GM21825 (cell line): ENCODE measurements at regions not wholly inside any gene's neighbourhood (a gene's known extent, or its start where the extent isn't known, plus 50 kb on each side); places are given as distances from the start of the nearest gene placed in this dataset.
"Not testable (repeated sequence)": the region's sequence is repeated elsewhere in the genome, so short reads cannot be mapped to it uniquely, and the experiment has no call there.

Source experiments
- ATAC-seq: cut with Tn5 transposase; IDR thresholded peaks from one replicate; pipeline ENCODE4 v1.9.1; 2021; ENCODE audit warnings: mild to moderate bottlenecking, moderate library complexity; ENCODE audit not compliant: unreplicated experiment

DNA sequence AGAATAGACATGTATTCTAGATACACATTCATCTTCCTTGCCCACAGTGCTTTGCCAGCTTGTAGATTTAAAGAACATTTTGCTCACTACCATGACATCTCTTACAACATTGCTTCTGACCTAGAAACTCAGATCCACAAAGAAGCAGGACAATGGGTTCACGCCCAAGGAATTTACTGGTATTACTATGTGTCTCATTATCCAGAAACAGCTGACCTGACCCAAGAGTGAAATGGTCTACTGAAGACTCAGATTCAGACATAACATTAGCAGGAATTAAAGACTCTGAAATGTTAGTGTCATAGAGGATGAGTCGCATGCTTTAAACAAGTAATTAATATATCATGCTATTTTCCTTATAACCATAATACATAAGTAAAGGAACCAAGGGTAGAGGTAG lies 731.4 kb downstream of the GALC start:
- no peak for ATAC-seq

DNA sequence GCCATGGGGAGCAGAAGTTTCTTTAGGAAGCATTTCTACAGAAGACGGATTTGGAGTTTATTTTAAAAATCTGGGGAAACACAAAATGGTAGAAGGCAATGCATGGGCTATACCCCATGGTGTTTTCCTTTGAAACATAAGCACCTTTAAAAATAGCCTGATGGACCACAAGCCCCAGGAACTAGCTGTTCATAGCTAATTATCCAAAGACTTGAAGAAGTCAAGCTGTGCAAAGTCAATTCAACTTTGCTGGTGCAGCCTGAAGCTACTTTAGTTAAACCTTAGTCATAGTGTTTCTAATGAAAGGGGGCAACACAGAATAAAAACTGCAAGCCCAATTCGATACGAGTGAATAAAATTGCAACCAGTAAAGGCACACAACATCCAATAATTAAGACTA lies 732.5 kb downstream of the GALC start:
- ATAC-seq: no peak

DNA sequence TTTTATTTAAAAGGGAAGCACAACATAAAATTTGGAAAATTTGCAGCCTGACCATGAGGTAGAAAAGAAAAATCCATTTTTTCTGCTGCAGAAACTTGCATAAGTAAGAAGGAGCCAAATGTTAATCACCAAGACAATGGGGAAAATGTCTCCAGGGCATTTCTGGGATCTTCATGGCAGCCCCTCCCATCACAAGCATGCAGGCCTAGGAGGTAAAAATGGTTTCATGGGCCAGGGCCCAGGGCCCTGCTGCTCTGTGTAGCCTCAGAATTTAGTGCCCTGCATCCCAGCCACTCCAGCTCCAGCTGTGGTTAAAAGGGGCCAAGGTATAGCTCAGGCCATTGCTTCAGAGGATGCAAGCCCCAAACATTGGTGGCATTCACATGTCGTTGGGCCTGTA lies 735.6 kb downstream of the GALC start:
- ATAC-seq: no peak

DNA sequence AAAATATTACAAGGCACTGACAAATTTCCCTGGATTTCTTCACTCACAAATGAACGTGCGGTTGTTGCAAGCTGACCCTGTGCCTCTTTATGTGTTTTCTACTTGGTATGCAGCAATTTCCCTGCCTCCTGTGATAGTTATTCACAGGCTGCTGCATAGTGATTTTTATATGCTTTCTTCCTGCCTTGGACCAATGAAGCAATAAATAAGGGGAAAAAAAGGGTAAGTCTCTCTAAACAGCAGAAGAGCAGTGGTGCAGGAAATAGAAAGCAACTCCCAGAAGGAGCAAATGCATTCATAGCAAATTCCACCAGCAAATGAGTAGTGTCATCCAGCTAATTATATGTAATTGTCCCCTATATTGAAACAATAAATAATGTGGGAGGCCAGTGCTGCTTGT lies 737.9 kb downstream of the GALC start:
- ATAC-seq: no peak

DNA sequence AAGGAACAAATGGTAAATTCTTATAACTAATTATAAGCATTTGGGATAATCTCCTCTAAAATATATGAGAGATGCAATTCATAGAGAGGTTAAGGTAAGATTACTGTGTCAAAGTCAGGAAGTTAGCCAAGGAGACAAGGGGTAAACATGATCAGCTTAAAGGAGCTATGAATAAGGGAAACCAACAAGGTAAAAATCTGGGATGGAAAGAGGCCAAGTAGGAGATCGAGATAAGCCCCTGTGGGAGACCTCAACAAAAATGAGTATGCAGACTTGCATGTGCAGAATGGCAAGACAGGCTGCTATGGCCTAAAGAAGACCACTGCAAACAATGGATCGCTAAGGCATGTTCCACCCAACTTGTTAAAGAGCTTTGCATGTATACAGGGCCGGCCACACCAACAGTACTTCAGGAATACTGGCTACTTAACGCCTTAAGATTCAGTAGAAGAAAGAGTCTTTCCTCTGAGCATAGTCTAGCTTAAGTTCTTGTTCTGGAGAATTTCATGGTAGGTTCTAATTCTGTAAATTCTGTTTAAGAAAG lies 738.6 kb downstream of the GALC start:
- no peak for ATAC-seq

DNA sequence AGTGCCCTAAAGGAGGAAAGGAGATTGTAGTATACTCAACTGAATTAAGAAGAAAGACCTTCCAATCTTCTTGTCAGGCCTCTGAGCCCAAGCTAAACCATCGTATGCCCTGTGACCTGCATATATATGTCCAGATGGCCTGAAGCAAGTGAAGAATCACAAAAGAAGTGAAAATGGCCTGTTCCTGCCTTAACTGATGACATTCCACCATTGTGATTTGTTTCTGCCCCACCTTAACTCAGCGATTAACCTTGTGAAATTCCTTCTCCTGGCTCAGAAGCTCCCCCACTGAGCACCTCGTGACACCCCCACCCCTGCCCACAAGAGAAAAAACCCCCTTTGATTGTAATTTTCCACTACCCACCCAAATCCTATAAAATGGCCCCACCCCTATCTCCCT lies 739.2 kb downstream of the GALC start:
- not testable (repeated sequence) for ATAC-seq

DNA sequence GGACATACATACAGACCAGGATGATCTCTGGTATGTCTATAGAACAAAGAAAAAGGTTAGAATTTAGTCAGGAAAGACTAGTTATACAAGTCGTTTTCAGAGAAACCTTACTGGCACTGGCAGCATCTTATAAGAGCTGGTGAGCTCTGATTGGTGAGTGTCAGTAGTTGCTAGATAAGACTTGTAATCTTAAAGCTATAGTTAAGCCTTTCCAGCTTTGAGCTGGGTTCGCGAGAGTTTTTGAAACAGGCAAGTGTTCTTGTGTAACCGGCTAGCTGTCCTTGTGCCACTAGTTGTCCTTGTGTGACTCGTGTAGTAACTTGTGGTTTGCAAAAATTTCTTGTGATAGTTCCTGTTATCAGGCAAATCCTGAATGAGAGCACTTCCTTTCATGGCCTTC lies 740.9 kb downstream of the GALC start:
- no peak for ATAC-seq

DNA sequence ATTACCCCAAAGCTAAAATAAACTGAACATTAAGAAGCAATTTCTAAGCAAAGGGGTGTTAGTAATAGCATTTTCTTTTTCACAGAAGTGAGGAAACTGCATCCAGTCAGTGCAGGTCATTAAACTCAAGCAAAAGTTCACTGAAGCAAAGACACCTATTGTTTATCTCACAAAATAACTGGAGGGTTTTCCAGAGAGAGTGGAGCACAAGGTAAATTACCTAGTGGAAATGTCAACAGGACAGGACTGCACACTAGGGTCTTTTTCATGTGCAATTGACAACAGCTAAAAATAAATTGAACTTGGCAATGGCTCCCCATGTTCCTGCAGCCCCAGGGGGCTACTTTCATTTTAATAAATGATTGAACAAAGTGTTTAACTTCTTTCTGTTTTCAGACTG lies 742.0 kb downstream of the GALC start:
- no peak for ATAC-seq

DNA sequence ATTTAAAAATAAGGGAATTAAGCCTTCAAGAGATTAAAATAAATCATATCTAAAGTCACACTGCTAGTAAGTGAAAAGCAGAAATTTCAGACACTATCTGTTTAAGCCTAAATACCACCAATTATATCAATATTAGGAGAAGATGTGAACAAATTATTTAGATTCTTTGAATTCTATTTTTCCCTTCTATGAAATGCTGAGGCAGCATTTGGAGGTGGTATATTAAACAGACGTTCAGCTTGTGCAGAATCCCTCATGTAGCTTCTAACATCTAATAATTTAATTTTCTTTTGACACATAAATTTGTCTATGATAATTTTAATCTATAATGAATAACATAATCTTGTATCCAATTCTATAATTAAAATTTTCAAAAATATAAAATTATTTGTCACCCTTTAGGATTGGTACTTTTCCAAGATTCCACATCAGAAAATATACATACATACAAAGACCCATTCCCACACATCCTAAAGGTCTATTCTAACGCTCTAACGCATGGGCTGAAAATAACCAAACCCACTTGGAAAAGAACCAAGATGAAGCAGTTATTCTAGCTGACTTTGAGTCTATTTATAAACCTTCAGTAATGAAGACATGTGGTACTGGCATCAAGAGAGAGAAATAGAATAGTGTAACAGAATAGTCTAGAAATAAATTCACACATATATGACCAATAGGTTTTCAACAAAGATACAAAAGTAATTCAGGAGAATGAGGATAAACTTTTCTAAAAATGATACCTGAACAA lies 751.8 kb downstream of the GALC start:
- no peak for ATAC-seq

DNA sequence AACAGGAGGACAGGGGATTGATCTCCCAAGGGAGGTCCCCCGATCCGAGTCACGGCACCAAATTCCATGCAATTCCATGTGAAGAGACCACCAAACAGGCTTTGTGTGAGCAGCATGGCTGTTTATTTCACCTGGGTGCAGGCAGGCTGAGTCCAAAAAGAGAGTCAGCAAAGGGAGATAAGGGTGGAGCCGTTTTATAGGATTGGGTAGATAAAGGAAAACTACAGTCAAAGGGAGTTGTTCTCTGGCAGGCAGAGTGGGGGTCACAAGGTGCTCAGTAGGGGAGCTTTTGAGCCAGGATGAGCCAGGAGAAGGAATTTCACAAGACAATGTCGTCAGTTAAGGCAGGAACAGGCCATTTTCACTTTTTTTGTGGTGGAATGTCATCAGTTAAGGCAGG lies 752.7 kb downstream of the GALC start:
- ATAC-seq: not testable (repeated sequence)

DNA sequence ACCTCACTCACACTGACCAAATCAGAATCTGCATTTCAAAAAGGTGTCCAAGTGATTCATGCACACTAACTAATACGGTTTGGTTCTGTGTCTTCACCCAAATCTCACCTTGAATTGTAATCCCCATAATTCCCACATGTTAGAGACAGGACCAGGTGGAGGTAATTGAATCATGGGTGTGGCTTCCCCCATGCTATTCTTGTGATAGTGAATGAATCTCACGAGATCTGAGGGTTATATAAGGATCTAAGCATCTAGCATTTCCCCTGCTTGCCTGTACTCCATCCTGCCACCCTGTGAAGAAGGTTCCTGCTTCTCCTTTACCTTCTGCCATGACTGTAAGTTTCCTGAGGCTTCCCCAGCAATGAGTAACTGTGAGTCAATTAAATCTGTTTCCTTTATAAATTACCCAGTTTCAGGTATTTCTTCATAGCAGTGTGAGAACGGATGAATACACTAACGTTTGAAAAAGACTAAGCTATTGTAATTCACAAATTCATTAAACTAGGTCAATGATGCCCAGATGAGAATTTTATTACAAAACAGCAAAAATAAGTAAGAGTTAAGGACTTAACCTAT lies 759.1 kb downstream of the GALC start:
- no peak for ATAC-seq

DNA sequence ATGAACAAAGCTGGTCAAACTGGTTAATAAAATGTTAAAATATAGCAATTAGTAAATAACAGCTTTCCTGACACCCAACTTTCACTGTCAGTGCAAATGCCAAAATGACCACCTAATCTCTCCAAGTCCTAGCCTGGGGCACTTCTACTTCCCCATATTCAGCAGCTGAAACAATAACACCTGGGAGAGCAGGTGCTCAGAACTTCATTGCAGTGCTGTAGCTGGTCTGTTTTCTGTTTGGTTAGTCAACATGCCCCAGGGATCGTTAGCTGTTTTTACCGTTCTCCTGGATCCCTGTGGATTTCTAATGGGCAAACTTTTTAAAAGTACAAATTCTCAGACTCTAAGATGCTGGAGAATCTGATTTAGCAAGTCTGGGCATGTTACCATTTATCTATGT lies 759.7 kb downstream of the GALC start:
- ATAC-seq: no peak

DNA sequence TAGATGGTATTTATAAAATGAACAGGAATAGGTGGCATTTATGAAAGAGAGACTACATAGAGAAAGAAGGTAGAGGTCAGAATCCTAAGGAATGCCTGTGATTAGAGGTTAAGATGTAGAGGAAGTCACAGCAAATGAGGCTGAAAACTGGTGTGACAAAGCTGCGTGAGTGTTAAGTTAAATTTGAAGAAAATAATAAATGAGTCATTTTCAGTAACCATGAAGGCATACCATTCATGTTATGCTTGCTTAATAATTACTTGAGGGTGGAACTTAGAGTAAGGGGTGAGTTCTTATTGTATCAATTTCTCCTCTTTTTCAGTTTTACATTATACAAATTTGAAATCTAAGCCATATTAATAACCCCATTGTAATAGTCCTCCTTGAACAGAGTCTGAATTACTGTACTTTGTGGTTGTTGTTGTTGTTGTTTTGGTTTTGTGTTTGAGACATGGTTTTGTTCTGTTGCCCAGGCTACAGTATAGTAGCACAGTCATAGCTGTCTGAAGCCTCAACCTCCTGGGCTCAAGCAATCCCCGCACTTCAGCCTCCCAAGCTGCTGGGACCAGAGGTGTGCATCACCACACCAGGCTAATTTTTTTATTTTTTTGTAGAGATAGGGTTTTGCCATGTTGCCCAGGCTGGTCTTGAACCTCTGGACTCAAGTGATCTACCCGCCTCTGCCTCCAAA lies 761.5 kb downstream of the GALC start:
- no peak for ATAC-seq

DNA sequence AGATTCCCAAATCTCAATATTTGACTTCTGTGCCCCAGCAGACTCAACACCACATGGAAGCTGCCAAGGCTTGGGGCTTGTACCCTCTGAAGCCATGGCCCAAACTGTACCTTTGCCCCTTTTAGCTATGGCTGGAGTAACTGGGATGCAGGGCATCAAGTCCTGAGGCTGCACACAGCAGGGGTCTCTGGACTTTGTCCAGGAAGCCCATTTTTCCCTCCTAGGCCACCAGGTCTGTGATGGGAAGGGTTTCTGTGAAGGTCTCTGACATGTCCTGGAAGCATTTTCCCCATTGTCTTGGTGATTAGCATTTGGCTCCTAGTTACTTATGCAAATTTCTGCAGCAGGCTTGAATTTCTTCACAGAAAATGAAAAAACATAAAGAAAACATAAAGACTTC lies 762.3 kb downstream of the GALC start:
- no peak for ATAC-seq

DNA sequence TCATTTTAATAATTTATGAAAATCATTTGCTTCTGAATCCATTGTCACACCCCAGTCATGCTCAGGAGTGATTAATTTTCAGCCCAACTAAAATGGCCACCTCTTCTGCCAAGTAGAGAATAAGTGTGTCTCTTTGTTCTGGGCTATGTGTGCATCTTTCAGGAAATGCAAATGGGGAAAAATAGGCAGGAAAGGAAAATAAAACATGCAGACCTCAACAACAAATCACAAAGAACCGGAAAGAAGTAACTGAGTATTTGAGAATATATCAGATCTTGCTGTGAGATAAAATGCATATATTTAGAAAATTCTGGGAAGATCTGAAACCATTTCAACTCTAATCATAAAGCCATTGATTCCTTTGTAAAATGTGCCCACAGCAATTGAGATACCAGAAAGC lies 763.9 kb downstream of the GALC start:
- ATAC-seq: no peak

DNA sequence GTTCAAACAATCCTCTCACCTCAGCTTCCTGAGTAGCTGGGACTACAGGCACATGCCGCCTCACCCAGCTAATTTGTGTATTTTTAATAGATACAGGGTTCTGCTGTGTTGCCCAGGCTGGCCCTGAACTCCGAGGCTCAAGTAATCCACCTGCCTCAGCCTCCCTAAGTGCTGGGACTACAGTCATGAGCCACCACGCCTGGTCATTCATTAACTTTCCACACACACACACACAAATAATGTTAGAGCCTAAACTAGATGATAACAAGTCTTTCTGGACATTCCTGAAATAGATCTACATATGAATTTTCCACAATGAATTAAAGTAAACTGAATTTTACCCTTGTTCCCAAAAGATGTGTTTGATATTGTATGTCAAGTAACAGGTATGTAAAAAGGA lies 776.0 kb downstream of the GALC start:
- no peak for ATAC-seq

DNA sequence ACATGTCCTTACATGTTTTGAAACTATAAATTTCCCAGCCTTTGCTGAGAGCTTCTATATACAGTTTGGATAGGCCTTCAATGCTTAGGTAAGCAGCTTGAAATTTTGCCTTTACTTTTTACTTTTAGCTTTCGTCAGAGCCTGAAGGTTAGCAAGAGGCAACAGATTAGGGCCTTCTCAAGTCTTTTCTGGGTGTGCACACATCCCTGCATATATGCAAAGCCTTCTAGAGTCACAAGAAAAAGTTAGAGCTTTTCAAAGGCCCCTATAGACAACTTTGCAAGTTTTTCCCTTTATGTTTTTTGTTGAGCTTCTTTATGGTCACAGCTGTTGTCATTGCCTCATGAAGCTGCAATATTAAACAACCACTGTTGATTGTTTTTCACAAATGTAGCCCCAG lies 778.4 kb downstream of the GALC start:
- no peak for ATAC-seq

DNA sequence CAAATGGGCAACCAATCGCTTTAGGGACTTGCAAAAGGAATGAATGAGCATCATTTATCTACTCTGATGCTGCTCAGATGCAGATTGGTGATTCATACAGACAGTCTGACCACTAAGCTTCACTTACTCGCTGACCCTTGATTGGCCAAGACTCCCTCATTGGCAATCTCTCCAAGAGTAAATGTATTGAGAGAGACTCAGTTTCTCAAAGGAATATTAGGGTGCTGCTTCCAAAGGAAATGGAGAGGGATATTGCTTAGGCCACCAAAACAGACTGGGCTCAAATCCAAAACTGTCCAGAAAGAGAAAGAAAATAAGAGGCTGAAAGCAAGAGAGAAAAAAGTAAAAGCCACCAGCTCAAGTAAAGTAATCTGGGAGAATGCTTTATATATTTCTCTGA lies 785.2 kb downstream of the GALC start:
- ATAC-seq: no peak

DNA sequence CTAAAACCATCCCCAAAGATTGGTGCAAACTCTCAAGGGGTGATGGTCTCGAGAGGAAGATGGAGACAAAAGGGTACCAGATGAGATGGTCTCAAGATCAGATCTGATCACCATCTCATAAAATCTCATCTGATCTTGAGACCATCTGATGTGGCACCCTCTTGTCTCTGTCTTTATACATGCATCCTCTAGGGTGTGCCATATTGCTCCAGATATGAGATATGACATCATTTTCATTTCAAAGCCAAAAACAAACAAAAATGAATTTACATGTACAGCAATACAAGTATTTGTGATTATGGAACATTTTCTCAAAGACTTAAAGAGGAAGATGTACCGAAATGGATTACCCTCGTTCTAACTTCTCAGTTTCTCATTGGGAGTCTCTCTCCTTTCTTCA lies 787.2 kb downstream of the GALC start:
- ATAC-seq: no peak

DNA sequence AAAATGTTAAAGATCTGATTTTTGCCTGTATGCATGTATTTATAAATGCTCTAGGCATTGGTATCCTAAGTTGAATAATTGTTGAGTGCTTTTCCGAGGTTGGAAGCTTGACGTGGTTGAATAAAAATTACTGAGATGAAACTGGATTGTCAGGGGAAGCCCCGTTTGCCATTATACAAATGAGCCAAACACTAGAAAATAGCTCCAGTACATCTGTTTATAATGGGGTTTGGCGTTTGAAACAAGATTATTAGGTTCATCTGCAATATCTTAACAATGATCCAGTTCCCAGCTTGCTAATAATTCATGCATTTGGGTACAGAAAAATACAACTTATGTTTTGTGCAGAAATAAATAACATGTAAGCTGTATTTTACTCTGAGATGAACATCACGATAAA lies 789.6 kb downstream of the GALC start:
- no peak for ATAC-seq

DNA sequence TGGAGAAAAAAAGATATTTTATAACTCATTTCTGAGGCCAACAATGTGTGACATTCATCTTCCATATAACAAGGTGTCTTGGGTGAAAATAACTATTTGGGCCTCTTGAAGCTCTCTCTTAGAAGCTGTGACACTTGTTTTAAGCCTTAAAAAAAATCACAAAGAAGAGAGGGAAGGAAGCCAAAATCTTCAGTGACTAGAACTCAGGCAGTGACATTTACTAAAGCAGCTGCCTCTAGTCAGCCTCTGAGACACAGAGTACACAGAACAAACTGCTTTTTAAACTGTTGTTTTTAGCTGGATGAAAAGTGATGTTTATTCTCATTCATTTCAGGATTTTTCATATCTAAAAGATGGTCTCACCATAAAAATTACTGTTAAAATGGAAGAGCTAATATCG lies 793.6 kb downstream of the GALC start:
- ATAC-seq: no peak

DNA sequence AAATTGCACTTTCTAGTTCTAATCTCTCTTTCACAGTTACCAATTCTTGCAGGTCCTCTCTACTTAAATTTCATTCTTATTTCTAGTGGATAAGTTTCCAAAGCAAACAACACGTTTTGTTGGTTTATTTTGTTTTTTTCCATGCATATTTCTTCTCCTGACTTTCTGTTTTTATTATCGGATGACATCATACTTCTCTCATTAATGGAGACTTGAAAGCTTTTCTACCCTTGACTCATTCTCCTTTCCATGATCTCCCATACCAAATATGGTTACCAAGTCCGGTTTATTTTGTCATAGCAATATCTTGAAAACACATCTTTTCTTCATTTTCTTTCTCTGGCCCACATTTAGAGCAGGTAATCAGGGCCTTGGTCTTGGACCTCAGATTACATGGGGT lies 796.5 kb downstream of the GALC start:
- ATAC-seq: no peak
